Esophagus muscularis mucosa (tissue), 4 donors: ENCODE measurements at regions not wholly inside any gene's neighbourhood (a gene's known extent, or its start where the extent isn't known, plus 50 kb on each side); places are given as distances from the start of the nearest gene placed in this dataset.

Experiments used
- EP300 ChIP-seq: sonication (generic); formaldehyde crosslinking; IDR thresholded peaks from one replicate; pipeline ENCODE4 v1.6.1; 2017; ENCODE audit warnings: antibody characterized with exemption
- POLR2A ChIP-seq: fragments of 450-650 bp; IDR thresholded peaks from one replicate; pipeline ENCODE4 v1.6.1; 2017; ENCODE audit warnings: antibody characterized with exemption, moderate library complexity, mild to moderate bottlenecking, low read depth
- POLR2AphosphoS5 ChIP-seq, 2 donors: sonication (generic); formaldehyde crosslinking; IDR thresholded peaks; one replicate each; pipeline ENCODE4 v1.6.1; 2017; ENCODE audit warnings: antibody characterized with exemption in 2 of 2
- TF ChIP-seq, protein P1 (sequence below), 3 experiments: fragments of 200-600 bp in 2 of 3; fragments of 450-650 bp in 1 of 3; sonication (generic) in 2 of 3; IDR thresholded peaks; one replicate each; pipeline ENCODE4 v1.5.1; 2017 to 2019; ENCODE audit warnings: antibody characterized with exemption in 3 of 3, mild to moderate bottlenecking in 2 of 3, moderate library complexity in 1 of 3

GRCh38 chr11:112685111-112685510, 276.1 kb upstream of the NCAM1 start:
- TF ChIP-seq, protein P1, sequence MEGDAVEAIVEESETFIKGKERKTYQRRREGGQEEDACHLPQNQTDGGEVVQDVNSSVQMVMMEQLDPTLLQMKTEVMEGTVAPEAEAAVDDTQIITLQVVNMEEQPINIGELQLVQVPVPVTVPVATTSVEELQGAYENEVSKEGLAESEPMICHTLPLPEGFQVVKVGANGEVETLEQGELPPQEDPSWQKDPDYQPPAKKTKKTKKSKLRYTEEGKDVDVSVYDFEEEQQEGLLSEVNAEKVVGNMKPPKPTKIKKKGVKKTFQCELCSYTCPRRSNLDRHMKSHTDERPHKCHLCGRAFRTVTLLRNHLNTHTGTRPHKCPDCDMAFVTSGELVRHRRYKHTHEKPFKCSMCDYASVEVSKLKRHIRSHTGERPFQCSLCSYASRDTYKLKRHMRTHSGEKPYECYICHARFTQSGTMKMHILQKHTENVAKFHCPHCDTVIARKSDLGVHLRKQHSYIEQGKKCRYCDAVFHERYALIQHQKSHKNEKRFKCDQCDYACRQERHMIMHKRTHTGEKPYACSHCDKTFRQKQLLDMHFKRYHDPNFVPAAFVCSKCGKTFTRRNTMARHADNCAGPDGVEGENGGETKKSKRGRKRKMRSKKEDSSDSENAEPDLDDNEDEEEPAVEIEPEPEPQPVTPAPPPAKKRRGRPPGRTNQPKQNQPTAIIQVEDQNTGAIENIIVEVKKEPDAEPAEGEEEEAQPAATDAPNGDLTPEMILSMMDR (IDR thresholded peaks at IDR 0.05): no peak
- TF ChIP-seq EP300: no peak
- no peak for TF ChIP-seq POLR2A
- no peak for TF ChIP-seq POLR2AphosphoS5 (IDR thresholded peaks at IDR 0.05)
